Epithelial cell of esophagus (primary cell): ENCODE measurements at regions not wholly inside any gene's neighbourhood (a gene's known extent, or its start where the extent isn't known, plus 50 kb on each side); places are given as distances from the start of the nearest gene placed in this dataset.

Experiments
- DNase-seq: peaks from one replicate; pipeline ENCODE4 v3.0.0; 2010; ENCODE audit warnings: low read depth
- H3K4me3 ChIP-seq: 2 replicates; pipeline ENCODE4 v1.5.1; 2011; ENCODE audit warnings: mild to moderate bottlenecking, low read length, control low read depth
- TF ChIP-seq, protein P1 (sequence below): IDR thresholded peaks from 2 replicates; pipeline ENCODE4 v1.5.1; 2011; ENCODE audit warnings: low read depth, mild to moderate bottlenecking, low read length, control low read depth, inconsistent platforms; ENCODE audit not compliant: insufficient read depth; ENCODE audit errors: missing control alignments

DNA sequence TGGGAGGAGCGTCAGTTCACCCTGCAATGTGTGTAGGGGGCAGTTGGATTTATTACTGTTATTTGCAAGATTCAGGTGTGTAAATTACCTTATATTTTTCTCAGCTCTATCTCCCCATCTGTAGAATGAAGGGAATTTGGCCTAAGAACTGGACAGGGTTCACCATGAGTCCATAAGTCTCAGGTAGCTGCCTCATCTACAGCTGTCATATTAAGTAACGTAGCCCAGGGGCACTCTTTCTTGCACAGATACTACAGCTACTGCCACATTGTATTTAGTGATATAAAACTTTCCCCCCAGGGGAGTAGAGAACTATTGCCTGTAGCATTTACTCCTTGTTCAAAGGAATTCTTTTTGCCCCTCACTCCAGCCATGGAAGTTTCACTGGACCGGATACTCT lies 301.4 kb upstream of the ZNF608 start:
- no peak for DNase-seq
- TF ChIP-seq, protein P1, sequence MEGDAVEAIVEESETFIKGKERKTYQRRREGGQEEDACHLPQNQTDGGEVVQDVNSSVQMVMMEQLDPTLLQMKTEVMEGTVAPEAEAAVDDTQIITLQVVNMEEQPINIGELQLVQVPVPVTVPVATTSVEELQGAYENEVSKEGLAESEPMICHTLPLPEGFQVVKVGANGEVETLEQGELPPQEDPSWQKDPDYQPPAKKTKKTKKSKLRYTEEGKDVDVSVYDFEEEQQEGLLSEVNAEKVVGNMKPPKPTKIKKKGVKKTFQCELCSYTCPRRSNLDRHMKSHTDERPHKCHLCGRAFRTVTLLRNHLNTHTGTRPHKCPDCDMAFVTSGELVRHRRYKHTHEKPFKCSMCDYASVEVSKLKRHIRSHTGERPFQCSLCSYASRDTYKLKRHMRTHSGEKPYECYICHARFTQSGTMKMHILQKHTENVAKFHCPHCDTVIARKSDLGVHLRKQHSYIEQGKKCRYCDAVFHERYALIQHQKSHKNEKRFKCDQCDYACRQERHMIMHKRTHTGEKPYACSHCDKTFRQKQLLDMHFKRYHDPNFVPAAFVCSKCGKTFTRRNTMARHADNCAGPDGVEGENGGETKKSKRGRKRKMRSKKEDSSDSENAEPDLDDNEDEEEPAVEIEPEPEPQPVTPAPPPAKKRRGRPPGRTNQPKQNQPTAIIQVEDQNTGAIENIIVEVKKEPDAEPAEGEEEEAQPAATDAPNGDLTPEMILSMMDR = no peak
- no peak overlapping the region for H3K4me3 ChIP-seq

DNA sequence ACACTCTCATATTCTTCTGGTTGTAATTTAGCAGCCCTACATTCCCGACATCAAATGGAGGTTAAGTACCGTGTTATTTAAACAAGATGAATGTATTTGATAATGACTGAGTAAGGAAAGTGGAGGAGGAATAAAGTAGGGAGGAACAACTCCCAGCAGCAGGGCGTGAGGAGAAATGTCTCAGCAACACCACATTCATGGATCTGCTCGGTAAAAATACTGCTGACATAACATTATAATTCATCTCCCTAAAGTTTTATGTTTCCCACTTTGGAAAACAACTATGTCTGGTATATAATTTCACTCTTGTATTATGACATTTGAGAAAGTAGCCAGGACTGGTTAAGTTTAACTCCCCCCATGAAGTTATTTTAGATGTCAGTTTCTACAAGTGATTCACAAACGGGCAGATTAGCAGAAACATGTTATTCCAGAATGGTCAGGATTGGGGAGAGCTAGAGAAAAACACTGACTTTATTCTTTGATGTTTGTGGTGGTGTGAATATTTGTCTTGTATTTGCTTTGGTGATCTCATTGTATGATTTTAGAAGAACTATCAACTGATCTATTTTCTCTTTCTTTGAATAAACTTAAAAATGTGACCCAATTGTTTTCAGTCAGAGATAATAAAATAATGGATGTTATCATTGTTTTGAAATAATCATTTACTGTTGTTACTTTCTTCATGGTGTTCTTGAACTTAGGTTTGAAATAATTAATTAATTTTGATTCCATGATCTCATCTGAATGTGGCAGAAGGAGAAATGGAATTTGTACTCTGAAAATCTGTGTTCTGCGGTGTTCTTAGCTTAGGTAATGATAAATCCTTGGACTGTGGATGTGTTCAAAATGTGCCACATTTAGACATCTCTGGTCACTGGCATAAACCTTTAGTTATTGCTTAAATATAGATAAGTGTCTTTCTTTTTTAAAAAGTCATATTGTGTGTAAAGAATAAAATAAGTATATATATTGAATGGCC lies 303.6 kb upstream of the ZNF608 start:
- no peak overlapping the region for H3K4me3 ChIP-seq
- TF ChIP-seq, protein P1 = no peak
- DNase-seq = peak; percentile 70

DNA sequence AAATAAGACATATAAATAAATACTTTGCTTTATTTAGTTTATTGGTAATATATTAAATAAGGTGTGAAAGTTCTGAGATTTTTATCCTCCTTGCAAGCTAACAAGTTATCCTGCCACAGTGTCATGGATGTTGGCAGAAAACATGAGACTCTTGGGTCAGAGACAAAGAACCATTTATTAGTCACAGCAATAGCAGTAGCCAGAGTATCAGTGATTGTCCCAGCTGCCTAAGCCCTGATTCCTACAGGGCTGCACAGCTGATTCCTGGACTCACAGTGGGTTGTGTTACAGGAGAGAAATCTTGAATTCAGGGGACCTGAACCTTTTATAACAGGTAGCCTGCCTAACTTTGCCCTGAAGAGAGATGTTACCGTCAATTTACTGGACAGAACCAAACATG lies 304.5 kb upstream of the ZNF608 start:
- no peak overlapping the region for H3K4me3 ChIP-seq
- TF ChIP-seq, protein P1 = no peak
- no peak for DNase-seq

GRCh38 chr5:125052584-125052983 lies 306.1 kb upstream of the ZNF608 start:
- no peak for DNase-seq
- TF ChIP-seq, protein P1 = no peak
- no peak overlapping the region for H3K4me3 ChIP-seq

DNA sequence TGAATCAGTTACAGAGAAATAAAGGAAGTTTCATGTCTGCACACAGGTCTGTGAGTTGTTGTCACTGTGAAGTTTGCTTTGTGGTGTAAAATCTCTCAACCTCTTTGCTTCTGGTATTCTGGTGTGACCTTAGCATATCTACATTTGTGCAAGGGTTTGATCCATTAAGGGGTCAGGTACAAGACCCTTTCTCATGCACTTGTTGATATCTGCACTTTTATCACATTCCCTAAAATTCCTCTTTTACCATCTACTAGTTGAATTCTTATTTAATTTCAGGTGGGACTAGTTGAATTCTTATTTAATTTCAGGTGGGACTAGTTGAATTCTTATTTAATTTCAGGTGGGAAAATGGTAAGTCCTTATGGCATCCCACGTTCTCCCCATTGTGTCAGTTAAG lies 306.7 kb upstream of the ZNF608 start:
- TF ChIP-seq, protein P1 = no peak
- no peak overlapping the region for H3K4me3 ChIP-seq

DNA sequence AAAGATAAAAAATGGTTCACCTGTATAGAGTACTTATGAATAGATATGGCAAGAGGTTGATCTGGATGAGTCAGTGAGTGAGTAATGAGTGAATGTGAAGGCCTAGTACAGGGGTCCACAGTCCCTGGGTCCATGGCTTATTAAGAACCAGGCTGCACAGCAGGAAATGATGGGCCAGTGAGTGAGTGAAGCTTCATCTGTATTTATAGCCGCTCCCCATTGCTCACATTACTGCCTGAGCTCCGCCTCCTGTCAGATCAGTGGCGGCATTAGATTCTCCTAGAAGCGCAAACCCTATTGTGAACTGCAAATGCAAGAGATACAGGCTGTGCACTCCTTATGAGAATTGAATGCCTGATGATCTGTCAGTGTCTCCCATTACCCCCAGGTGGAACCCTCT lies 307.7 kb upstream of the ZNF608 start:
- TF ChIP-seq, protein P1 = no peak
- no peak overlapping the region for H3K4me3 ChIP-seq
- peak; percentile 78 for DNase-seq

More for the DNA sequence above, 306.7 kb upstream of the ZNF608 start:
- DNase-seq = no peak
